GM21825 (cell line): ENCODE measurements at regions not wholly inside any gene's neighbourhood (a gene's known extent, or its start where the extent isn't known, plus 50 kb on each side); places are given as distances from the start of the nearest gene placed in this dataset.

Experiments
- ATAC-seq: cut with Tn5 transposase; IDR thresholded peaks from one replicate; pipeline ENCODE4 v1.9.1; 2021; ENCODE audit warnings: mild to moderate bottlenecking, moderate library complexity; ENCODE audit not compliant: unreplicated experiment

GRCh38 chr20:39946931-39947330, 742.1 kb downstream of the MAFB start:
- ATAC-seq: no peak

GRCh38 chr20:39946053-39946810, 742.8 kb downstream of the MAFB start:
- no peak for ATAC-seq

- ATAC-seq: no peak
Observed at GRCh38 chr20:39944861-39945260, 744.2 kb downstream of the MAFB start.

GRCh38 chr20:39943336-39943735, 745.7 kb downstream of the MAFB start:
- no peak for ATAC-seq

GRCh38 chr20:39941245-39941644, 747.8 kb downstream of the MAFB start:
- ATAC-seq: no peak

- no peak for ATAC-seq
Observed at GRCh38 chr20:39939241-39939865, 749.7 kb downstream of the MAFB start.

DNA sequence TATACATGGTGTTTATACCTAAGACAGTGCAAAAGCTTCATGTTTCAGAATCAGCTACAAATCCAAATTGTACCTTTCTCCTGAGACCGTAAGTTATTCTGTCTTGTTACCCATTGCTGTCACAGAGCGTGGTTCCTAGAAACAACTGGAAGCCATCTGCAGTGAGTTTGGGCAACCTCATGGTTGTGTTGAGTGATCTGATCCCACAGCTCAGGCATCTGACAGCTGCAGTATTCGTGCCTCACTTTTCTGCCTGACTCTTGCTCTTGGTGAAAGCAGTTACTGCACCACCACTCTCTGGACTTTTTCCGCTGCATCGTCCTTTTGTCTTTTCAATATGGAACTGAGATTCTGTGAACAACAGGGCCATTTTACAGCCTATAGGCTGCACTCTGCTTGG, 752.6 kb downstream of the MAFB start:
- ATAC-seq: no peak

GRCh38 chr20:39935901-39936300, 753.1 kb downstream of the MAFB start:
- no peak for ATAC-seq

DNA sequence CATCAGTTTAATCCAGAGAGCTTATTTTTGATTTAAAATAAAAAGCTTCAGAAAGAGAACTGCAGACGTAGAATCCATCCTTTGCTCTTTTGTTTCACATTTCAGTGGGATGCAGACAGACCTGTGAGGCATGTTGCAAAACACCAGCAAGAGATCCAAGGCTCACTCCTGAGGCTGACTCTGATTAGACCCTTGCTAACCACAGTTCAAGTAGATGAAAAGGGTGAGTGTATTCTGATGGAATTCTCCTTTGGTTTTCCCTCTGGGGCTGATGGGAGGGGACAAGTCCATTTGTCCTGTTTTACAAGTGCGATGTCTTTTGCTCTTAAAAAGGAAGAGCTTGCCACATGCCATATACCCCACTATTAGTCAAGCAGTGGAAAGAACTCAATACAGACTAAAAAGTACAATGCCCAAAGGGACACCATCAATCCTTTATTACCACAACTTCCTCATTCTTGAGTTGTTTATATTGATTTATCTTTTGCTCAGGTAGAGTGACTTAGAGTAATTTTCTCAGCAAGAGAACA, 772.7 kb downstream of the MAFB start:
- ATAC-seq: no peak

- ATAC-seq: no peak
Observed at GRCh38 chr20:39913274-39913673, 775.8 kb downstream of the MAFB start.

GRCh38 chr20:39911497-39911896, 777.5 kb downstream of the MAFB start:
- no peak for ATAC-seq

DNA sequence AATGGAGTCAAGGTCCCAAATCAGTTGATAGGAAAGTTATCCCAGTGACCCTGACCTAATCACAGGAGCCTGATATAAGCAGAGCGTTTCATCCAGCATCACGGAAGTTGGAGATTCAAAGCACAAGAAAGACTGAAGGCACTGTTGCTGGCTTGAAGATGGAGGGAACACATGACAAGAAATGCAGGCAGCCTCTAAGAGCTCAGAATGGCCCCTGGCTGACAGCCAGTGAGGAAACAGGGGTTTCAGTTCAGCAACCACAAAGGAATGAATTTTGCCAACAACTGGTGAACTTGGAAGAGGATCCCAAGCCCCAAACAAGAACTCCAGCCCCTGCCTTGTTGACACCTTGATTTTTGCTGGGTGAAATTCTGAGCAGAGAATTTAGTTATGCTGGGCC, 778.5 kb downstream of the MAFB start:
- ATAC-seq: no peak

DNA sequence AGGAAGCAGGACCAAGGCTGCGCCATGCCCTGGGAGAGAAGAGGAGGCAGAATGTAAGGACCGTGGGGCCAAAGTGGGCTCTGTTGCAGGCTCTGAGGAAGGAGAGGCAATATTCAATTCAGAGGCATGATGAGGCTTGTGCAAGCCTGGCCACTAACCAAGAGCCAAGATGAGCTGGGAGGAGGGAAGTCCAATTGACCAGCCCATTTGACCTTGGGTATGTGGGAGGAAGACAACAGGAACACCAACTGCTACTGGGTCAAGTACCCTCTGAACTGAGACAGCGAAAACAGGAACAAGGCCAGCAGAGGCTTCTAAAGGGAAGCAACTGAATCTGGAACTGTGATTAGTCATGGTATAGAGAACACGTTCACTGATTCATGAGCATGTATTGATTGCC, 779.6 kb downstream of the MAFB start:
- no peak for ATAC-seq

GRCh38 chr20:39904476-39905112, 784.4 kb downstream of the MAFB start:
- no peak for ATAC-seq

DNA sequence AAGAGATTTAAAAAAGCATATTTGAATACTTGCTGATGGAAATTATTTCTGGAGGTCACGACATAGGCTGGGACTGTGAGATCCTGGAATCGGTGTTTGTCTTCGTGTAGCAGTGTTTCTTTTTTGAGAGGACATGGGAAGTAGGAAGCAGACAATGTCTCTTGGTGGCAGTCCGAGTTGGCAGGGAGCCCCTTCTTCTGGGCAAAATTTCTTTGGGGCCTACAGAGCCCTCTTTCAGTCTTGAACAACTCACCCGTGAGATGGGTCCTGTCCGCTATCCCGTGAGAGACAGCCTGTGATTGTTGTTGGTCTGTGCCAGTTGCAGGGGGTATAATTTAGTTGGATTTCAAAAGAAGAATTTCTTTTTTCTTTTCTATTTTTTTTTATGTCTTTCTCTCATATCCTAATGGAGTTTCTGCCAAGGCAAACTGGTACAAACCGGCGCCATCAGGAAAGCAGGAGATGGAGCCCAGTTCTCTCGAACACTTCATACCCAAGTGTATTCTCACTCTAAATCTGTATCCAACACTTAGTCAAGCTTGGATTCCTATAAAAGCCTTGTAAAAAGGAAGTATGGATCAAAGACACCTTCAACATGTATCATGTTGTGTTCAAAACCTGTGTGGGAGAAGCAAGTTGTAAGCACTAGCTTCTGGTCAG, 785.1 kb downstream of the MAFB start:
- no peak for ATAC-seq

DNA sequence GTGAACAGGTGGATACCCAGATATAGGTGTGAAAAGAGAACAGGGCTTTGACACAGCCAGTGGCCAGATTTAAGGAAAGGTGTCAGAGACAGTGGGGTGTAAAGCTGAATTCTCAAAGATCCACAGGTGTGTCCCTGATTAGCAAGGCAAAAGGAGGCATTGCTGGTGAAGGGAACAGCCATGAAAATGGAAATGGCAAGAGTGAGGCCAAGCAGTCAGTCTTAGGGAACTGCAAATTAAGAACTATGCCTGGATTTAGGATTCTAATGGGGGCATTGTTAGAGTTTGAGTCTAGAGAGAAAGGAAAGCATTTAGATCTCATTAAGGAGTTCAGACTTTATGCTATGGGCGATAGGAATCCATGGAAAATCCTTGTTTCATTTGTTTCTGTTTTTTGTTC, 789.2 kb downstream of the MAFB start:
- ATAC-seq: no peak

DNA sequence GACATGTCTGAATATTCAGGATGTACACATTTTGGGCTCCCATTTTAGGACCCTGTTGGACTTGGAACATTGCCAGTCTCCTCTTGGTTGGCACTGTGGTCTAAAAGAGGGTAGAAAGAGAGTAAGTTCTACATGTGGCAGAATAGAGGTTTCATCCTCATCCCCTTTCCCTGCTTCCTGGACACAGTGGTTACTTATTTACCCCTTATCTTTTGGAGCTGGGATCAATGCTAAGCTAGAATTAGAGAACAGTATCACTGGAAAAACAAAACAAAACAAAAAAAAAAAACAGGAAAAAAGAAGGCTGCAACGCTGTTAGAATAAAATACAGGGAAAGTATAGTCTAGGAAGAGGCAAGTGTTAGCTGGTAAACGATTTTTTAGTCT, 790.6 kb downstream of the MAFB start:
- ATAC-seq: no peak

DNA sequence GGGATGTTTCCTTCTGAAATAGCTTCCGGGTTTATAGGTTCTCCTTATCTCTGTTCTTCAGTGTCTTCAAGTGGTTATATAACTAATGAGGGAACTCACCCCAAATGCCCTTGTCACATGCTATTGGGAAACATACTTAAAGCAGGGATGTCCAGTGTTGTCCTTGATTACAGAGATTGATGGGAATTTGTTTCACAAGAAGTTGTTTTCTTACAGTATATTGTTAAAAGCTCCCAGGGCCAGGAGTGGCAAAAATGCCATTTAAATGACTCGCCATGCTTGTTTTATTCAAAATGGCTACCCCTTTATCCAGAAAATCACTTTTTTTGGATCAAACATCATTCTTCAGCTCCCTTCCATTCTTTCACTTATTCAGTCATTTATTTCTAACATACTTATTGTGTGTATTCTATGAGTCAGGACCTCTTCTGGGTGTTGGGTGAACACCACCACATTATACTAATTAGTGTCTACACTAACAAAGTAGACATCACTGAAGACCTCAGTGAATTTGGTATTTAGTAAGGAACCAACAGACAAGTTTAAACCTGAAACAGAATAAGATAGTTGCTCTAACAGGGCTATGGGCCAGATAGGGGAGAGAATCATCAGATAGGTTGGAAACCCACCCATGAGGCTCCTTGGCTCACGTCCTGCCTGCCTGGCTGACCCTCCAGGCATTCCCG, 791.1 kb downstream of the MAFB start:
- ATAC-seq: no peak

DNA sequence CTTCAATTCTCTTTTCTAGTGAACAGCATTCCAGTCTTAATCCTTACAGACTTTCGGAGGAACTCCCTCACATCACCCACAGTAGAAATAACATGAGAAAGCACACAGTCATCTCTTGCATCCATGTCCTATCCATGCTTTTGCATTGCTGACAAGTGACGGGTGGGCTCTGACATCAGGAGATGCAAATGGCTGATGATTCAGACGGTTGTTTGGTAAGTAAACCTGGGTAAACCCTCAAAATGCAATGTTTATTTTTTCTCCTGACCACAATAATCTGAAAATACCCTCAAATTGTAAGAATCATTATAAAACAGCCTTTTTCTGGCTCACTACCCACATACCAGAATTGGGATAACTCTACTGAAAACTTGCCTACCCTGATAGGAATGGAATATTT, 792.0 kb downstream of the MAFB start:
- no peak for ATAC-seq

DNA sequence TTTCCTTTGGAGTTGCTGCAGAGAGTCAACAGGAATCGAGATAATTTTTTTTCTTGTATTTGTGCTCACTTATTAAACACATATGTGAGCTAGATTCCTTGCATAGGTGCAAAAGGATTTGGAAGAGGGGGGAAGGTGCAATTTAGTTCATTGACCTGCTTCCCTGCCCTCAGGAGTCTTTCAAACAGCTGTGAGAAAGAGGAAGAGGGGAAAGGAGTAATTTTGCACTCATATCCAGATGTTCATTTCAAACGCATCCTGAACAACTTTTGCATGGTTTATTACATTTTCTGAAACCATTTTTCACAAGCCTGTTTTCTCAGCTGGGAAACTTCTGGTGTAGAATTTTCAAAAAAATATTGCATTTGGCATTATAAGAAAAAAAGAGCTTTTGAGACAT, 795.0 kb downstream of the MAFB start:
- no peak for ATAC-seq
